Peyer's patch (tissue), 4 donors: ENCODE measurements at regions not wholly inside any gene's neighbourhood (a gene's known extent, or its start where the extent isn't known, plus 50 kb on each side); places are given as distances from the start of the nearest gene placed in this dataset.

Source experiments
- POLR2A ChIP-seq, 2 donors: fragments of 450-650 bp; IDR thresholded peaks; one replicate each; pipeline ENCODE4 v1.5.1; 2017; ENCODE audit warnings: antibody characterized with exemption in 2 of 2, mild to moderate bottlenecking in 2 of 2, moderate library complexity in 2 of 2
- TF ChIP-seq, protein P1 (sequence below), 6 experiments: fragments of 450-650 bp in 4 of 6; fragments of 200-600 bp in 2 of 6; sonication (generic) in 1 of 6; IDR thresholded peaks; one replicate each; pipeline ENCODE4 v1.5.1; 2017 to 2019; ENCODE audit warnings: antibody characterized with exemption in 6 of 6, mild to moderate bottlenecking in 3 of 6, moderate library complexity in 1 of 6

DNA sequence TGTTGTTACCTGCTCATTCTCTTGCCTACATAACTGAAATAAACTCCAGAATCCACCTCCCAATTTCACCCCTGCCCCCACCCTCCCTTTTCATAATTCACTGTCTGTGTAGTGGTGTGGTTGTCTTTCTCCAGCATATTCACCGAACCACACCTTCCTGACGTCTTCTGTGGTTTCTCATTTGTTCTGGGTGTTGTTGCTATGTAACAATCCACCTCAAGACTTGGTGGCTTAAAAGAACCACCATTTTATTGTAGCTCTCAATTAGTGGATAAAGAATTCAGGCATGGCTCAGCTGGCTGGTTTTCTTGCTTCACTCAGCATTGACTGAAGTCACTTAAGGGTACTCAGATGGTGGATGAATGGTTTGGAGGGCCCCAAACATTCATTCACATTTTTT lies 229.8 kb downstream of the MAF start:
- TF ChIP-seq, protein P1, sequence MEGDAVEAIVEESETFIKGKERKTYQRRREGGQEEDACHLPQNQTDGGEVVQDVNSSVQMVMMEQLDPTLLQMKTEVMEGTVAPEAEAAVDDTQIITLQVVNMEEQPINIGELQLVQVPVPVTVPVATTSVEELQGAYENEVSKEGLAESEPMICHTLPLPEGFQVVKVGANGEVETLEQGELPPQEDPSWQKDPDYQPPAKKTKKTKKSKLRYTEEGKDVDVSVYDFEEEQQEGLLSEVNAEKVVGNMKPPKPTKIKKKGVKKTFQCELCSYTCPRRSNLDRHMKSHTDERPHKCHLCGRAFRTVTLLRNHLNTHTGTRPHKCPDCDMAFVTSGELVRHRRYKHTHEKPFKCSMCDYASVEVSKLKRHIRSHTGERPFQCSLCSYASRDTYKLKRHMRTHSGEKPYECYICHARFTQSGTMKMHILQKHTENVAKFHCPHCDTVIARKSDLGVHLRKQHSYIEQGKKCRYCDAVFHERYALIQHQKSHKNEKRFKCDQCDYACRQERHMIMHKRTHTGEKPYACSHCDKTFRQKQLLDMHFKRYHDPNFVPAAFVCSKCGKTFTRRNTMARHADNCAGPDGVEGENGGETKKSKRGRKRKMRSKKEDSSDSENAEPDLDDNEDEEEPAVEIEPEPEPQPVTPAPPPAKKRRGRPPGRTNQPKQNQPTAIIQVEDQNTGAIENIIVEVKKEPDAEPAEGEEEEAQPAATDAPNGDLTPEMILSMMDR (IDR thresholded peaks at IDR 0.05) = no peak
- TF ChIP-seq POLR2A (IDR thresholded peaks at IDR 0.05) = no peak
